ENCODE measurements at regions not wholly inside any gene's neighbourhood (a gene's known extent, or its start where the extent isn't known, plus 50 kb on each side); places are given as distances from the start of the nearest gene placed in this dataset.

DNA sequence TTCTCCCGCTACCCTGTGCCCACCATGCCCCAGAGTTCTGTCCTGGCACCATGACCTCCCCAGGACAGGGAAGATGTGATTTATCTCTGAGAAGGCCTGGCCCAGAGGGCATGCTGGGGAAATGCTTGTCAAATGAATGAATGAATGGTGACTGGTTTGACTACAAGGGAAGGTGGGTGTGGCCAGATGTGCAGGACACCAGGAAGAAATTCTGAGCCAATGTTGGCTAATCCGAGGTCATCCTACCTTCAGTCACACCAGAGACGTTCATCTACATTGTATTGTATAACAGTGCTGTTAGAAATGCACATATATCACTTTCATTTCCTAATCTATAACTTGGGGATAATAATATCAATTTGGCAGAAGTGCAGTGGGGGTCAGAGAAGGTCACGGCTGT lies 138.4 kb downstream of the FAM43A start:
- no peak for DNase-seq (ENCODE audit: low read depth in 1 of 2, low spot score in 2 of 2)
- Histone ChIP-seq H3K9me3 (replicated peaks) (no peaks in the 10 kb centered on the region), H3K36me3 (no peaks in the 10 kb centered on the region), H3K27ac (no peak overlapping the region), H3K4me1 (replicated peaks) (peaks cover 18% of the 10 kb centered on the region), H3K4me3 (no peak overlapping the region), H3K27me3 (replicated peaks) (no peaks in the 10 kb centered on the region)

DNA sequence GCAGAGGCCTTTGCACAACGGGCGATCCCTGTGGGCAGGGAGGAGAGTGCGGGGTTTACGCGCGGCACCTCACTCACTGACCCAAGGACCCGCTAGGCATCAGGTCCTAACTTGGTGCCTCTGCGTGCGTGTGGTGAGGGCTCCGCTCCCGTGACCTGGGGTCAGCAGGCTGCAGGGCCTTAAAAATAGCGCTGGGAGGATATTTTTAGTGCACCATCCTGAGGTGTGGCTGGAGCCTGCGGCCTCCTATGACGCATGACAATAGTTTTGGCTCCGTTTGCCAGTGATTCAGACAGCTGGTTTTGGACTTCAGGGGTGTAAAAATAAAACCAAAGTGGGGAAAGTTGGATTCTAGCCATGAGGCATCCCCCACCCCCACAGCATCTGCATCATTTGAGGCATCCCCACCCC lies 139.0 kb downstream of the FAM43A start:
- peaks cover 18% of the 10 kb centered on the region for H3K4me1 ChIP-seq (replicated peaks)
- no peaks in the 10 kb centered on the region for H3K36me3 ChIP-seq
- H3K9me3 ChIP-seq (replicated peaks) = no peaks in the 10 kb centered on the region
- no peaks in the 10 kb centered on the region for H3K27me3 ChIP-seq (replicated peaks)
- H3K4me3 ChIP-seq = no peak overlapping the region
- H3K27ac ChIP-seq = no peak overlapping the region
- peak; percentile 48 to 51 for DNase-seq (ENCODE audit: low read depth in 1 of 2, low spot score in 2 of 2)

DNA sequence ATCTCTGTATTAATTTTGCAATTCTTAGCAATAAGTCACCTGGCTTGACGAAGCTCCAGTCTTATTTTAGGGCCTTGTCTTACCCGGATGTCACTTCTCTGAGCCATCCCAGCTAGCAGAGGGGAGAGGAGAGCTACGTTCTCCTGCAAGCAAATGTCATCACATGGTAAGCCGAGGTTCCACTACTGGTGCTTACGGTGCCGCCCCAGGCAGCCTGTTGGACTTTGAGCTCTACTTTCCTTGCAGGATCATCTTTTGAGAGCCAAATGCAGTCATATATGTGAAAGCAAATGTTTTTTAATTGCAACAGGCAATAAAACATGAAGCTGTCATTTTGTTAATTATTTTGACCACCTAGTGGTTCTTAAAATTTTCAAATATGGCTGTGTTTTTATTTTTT lies 140.9 kb downstream of the FAM43A start:
- Histone ChIP-seq H3K9me3 (replicated peaks) (no peaks in the 10 kb centered on the region), H3K4me1 (replicated peaks) (peaks cover 18% of the 10 kb centered on the region), H3K27me3 (replicated peaks) (no peaks in the 10 kb centered on the region), H3K4me3 (no peak overlapping the region), H3K27ac (no peak overlapping the region), H3K36me3 (no peaks in the 10 kb centered on the region)
- DNase-seq (ENCODE audit: low read depth in 1 of 2, low spot score in 2 of 2) = no peak

DNA sequence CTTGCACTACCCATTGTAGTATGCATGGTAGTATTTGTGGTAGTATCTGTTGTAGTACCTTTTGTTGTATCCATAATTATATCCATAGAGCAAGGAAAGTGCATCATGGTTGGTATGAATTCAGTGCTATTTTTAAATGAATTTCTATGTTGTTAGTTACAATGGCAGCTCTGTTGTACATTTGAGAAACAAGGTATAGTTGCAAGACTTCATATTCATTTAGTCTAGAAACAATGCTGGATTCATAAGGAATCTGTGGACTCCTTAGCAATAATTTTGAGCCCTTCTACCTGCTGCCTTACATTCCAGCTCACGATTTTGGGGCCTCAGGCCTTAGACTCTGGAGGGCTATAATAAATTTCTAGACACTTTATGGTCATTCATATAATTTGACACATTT lies 141.8 kb downstream of the FAM43A start:
- no peak for DNase-seq (ENCODE audit: low read depth in 1 of 2, low spot score in 2 of 2)

DNA sequence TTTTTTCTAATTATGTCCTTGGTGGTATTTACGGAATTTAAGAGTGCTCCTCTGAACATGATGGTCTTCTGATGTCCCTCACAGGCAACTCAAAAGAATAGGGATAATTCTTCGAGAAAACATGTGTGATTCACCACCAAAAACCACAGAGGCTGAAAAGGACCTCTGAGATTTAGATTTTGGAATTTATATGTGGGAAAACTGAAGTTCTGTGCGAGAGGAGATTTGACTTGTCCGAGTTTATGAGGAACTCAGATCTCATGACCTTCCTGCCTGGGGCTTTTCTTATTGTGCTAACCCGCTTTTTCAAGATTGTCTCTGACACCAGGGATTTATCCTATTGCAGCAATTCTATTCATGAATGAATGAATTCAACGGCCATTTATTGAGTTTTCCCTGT lies 142.4 kb downstream of the FAM43A start:
- DNase-seq (ENCODE audit: low read depth in 1 of 2, low spot score in 2 of 2) = peak in 1 of 2 experiments; percentile 32

More for the DNA sequence above, 141.8 kb downstream of the FAM43A start:
- Histone ChIP-seq H3K9me3 (replicated peaks) (no peaks in the 10 kb centered on the region), H3K27me3 (replicated peaks) (no peaks in the 10 kb centered on the region), H3K27ac (no peak overlapping the region), H3K36me3 (no peaks in the 10 kb centered on the region), H3K4me3 (no peak overlapping the region), H3K4me1 (replicated peaks) (peaks cover 18% of the 10 kb centered on the region)

DNA sequence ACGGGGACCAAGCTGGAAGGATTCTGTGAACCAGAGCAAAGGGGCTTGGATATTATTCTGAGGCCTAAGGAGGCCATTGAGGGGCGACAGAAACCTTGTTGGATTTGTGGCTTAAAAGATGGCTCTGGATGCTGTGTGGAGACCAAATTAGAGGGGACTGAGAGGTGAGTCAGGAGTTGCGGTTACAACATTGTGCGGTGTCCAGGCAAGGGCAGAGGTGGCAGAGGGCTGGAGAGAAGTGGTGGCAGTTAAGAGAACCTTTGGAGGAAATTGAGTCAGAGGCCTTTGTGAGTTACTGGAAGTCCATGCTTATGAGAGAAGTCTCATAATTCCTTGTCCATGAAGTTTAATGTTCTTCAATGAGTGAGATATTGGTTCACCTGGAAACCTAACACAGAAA lies 143.2 kb downstream of the FAM43A start:
- Histone ChIP-seq H3K27me3 (replicated peaks) (no peaks in the 10 kb centered on the region), H3K36me3 (no peaks in the 10 kb centered on the region), H3K4me3 (no peak overlapping the region), H3K27ac (no peak overlapping the region), H3K4me1 (replicated peaks) (peaks cover 18% of the 10 kb centered on the region), H3K9me3 (replicated peaks) (no peaks in the 10 kb centered on the region)
- no peak for DNase-seq (ENCODE audit: low read depth in 1 of 2, low spot score in 2 of 2)

More for the DNA sequence above, 142.4 kb downstream of the FAM43A start:
- H3K4me1 ChIP-seq (replicated peaks) = peaks cover 18% of the 10 kb centered on the region
- no peaks in the 10 kb centered on the region for H3K27me3 ChIP-seq (replicated peaks)
- no peak overlapping the region for H3K27ac ChIP-seq
- no peaks in the 10 kb centered on the region for H3K36me3 ChIP-seq
- H3K9me3 ChIP-seq (replicated peaks) = no peaks in the 10 kb centered on the region
- H3K4me3 ChIP-seq = no peak overlapping the region

DNA sequence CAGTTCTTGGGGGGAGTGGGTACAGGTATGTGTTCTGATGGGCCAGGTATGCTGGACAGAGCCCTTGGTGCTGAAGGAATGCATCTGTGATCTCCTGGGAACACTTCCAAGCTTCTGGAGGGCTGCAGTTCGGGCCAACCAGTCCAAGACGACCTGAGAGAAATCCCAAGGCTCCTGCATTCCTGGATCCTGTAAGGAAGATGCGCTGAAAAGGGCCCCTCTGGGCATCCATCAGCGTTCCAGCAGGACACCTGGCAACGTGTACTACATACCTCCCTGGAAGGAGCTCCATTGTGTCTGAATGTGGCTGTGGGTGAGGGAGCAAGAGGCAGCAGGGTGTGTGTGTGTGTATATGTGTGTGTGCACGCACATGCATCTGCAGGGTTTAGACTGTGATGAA lies 144.7 kb downstream of the FAM43A start:
- Histone ChIP-seq H3K27ac (no peak overlapping the region), H3K9me3 (replicated peaks) (no peaks in the 10 kb centered on the region), H3K36me3 (no peaks in the 10 kb centered on the region), H3K27me3 (replicated peaks) (no peaks in the 10 kb centered on the region), H3K4me3 (no peak overlapping the region), H3K4me1 (replicated peaks) (peaks cover 7% of the 10 kb centered on the region; the same call in 1 of the 2 replicates)
- DNase-seq (ENCODE audit: low read depth in 1 of 2, low spot score in 2 of 2) = no peak

DNA sequence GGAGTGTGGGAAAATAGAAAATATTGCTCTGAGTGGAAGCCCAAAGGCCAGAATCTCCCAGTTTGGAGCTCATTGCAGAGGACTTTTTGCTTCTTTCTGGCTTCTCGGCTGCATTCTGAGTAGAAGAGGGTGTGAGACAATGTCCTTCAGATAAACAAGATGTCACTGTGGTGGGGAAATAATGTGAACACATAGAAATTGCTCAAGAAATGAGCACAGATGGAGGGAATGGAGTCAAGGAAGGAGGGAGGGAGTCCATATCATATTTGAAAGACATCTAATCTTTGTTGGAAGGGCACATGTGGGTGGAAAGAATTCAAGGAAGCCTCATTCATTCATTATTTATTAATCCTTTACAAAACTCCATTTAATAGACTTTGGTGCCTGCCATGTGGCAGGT lies 145.3 kb downstream of the FAM43A start:
- DNase-seq (ENCODE audit: low read depth in 1 of 2, low spot score in 2 of 2) = no peak

DNA sequence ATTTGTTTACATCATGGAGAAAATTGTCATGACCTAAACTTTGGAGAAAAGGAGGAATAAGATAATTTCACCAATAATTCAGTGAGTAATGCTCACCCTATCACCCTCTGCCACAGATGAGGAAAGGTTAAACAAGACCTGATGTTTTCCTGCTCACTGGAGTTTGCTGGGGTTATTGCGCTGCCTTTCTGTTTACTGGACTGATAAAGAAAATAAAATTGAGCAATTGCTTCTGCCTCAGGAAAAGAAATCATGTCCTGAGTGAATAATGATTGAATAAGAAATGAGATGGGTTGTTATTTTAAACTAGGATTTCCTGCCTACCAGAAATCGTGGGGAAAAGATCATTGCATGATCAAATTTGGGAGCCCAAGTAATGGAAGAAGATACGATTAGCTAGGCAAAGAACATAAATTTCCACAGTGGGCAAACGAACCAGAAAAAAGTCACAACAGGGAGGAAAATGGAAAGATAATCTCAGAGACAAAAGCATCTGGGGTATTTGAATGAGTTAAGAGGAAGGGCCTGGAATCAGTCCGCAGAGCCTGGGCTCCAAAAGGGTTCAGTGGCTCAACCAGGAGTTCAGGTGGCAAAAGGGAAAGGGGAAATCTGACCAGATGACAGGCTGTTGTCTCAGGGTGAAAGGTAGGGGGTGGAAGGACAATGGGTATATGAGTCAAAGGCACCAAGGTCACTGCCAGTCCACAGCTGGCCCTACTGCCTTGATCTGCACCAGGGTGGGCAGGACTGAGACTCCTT lies 146.8 kb downstream of the FAM43A start:
- H3K4me3 ChIP-seq = no peak overlapping the region
- no peaks in the 10 kb centered on the region for H3K9me3 ChIP-seq (replicated peaks)
- H3K36me3 ChIP-seq = no peaks in the 10 kb centered on the region
- no peak overlapping the region for H3K27ac ChIP-seq
- DNase-seq (ENCODE audit: low read depth in 1 of 2, low spot score in 2 of 2) = no peak
- H3K4me1 ChIP-seq (replicated peaks) = peaks cover 7% of the 10 kb centered on the region; the same call in 1 of the 2 replicates
- no peaks in the 10 kb centered on the region for H3K27me3 ChIP-seq (replicated peaks)

More for the DNA sequence above, 145.3 kb downstream of the FAM43A start:
- no peaks in the 10 kb centered on the region for H3K36me3 ChIP-seq
- no peak overlapping the region for H3K4me3 ChIP-seq
- peaks cover 7% of the 10 kb centered on the region; the same call in 1 of the 2 replicates for H3K4me1 ChIP-seq (replicated peaks)
- H3K27me3 ChIP-seq (replicated peaks) = no peaks in the 10 kb centered on the region
- H3K27ac ChIP-seq = no peak overlapping the region
- H3K9me3 ChIP-seq (replicated peaks) = no peaks in the 10 kb centered on the region

DNA sequence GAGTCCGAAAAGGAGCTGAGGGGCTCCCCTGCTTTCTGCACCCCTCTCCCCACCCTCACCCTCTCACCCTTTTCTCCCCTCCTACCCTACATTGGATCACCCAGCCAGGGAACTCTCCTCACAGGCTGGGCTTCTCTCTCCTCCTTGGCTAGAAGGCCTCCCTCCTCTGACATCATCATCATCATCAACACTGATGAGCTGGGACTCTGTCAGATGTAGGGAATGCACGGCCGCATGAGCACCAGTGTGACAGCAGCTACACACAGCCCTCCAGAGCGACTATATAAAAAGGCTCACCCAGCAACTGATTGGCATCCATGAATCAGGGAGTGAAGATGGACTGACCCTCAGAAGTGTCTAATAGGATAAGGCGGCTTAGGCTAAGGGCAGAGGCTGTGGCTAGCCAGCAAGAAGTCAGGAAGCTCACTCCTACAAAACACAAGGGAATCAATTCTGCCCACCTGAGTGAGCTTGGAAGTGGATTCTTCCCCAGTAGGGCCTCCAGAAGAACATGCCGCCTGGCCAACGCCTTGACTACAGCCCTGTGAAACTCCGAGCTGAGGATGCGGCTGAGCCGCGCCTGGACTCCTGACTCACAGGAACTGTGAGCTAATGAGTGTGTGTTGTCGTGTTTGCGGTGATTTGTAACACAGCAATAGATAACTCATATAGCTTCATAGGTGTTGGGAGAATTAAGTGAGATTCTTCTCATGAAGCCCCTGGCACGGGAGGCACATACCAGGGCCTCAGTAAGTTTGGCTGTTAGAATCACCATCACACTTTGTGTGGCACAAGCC lies 147.6 kb downstream of the FAM43A start:
- H3K4me3 ChIP-seq = no peak overlapping the region

DNA sequence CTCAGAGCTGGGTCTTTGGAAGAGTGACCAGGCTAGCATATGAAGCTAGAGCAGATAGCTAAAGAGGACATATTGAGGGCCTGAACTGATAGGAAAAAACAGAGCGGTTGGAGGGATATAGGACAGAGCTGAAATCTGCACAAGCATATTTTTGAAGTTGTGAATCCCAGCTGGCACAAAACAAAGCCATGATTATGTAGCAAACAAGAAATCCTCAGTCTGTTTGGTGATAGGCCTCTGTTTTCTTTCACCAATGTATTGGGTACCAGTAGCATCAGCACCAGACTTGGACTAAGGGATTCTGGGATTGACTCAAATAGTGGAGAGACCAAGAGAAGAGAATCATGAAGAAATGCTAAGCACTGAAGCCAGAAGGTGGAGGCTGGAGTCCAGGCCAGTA lies 151.0 kb downstream of the FAM43A start:
- Histone ChIP-seq H3K27ac (no peak overlapping the region), H3K4me3 (no peak overlapping the region), H3K4me1 (replicated peaks) (peaks cover 10% of the 10 kb centered on the region), H3K9me3 (replicated peaks) (no peaks in the 10 kb centered on the region), H3K27me3 (replicated peaks) (no peaks in the 10 kb centered on the region), H3K36me3 (no peaks in the 10 kb centered on the region)
- no peak for DNase-seq (ENCODE audit: low read depth in 1 of 2, low spot score in 2 of 2)

More for the DNA sequence above, 147.6 kb downstream of the FAM43A start:
- H3K27me3 ChIP-seq (replicated peaks) = no peaks in the 10 kb centered on the region
- peaks cover 2% of the 10 kb centered on the region; the same call in 1 of the 2 replicates for H3K4me1 ChIP-seq (replicated peaks)
- H3K9me3 ChIP-seq (replicated peaks) = no peaks in the 10 kb centered on the region
- H3K36me3 ChIP-seq = no peaks in the 10 kb centered on the region
- H3K27ac ChIP-seq = no peak overlapping the region
- no peak for DNase-seq (ENCODE audit: low read depth in 1 of 2, low spot score in 2 of 2)

DNA sequence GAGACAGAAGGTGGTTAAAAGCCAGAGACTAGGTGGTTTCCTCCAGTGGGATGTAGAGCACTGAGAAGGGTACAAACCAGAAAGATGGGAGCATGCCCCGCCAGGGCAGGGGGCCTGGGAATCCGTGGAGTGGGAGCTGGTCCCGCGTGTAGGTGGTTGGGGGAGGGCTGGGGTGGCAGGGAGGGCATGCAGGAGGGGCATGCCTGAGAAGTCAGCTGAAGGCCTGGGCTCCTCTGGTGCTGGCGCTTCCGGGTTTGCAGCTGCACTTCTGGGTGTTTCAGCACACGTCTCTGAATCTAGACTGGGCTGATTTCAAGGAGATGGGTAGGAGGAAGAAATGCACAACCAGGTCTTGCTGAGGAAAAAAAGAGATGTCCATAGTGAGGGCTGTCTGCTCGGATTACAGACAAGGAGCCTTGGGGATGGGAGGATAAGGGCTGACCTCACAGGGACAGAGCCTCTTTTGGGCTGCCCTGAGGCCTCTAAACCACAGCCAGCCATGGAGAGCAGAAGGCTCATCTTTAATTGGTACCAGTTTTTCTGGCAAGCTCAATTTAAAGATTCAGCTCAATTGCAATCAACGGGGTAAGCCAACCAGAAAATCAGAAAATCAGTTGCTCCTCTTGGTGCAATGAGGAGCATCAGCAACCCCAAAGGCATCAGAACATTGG lies 151.9 kb downstream of the FAM43A start:
- no peak overlapping the region for H3K4me3 ChIP-seq
- H3K9me3 ChIP-seq (replicated peaks) = no peaks in the 10 kb centered on the region
- H3K27me3 ChIP-seq (replicated peaks) = no peaks in the 10 kb centered on the region
- H3K4me1 ChIP-seq (replicated peaks) = peaks cover 10% of the 10 kb centered on the region
- H3K36me3 ChIP-seq = no peaks in the 10 kb centered on the region
- H3K27ac ChIP-seq = no peak overlapping the region
- DNase-seq (ENCODE audit: low read depth in 1 of 2, low spot score in 2 of 2) = no peak

DNA sequence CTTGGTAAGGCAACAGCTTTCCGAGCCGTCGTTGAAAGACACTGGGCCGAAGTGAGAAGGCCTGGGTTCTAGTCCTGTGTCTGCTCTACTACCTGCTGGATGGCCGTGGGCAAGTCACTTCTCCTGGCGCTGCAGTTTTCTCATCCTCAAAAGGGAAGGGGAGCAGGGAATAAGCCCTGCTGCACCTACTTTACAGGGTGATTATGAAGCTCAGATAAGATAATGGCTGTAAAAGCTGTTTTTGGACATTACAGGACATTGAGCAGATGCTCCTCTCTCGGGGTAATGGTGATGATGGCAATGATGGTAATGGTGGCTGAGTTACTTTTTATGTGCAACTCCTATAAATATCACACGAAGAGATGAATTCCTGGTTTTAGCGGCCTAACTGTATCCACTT lies 152.6 kb downstream of the FAM43A start:
- Histone ChIP-seq H3K9me3 (replicated peaks) (no peaks in the 10 kb centered on the region), H3K4me3 (no peak overlapping the region), H3K27me3 (replicated peaks) (no peaks in the 10 kb centered on the region), H3K4me1 (replicated peaks) (peaks cover 10% of the 10 kb centered on the region), H3K36me3 (no peaks in the 10 kb centered on the region), H3K27ac (no peak overlapping the region)
- DNase-seq (ENCODE audit: low read depth in 1 of 2, low spot score in 2 of 2) = no peak

Measured in SJSA1 (cell line).